Upper lobe of left lung (tissue), 6 donors: ENCODE measurements at regions not wholly inside any gene's neighbourhood (a gene's known extent, or its start where the extent isn't known, plus 50 kb on each side); places are given as distances from the start of the nearest gene placed in this dataset.

Experiments used
- ATAC-seq, 2 donors: fragments of 200-7000 bp; cut with Tn5 transposase; one replicate each; pipeline ENCODE4 v1.9.1; 2022; ENCODE audit warnings: mild to moderate bottlenecking in 2 of 2, moderate library complexity in 2 of 2; ENCODE audit not compliant: low FRiP score in 2 of 2
- DNase-seq, 2 donors: peaks; one replicate each; pipeline ENCODE4 v3.0.0-alpha.2; 2019 to 2020
- H3K27ac ChIP-seq, 4 donors: fragments of 200-600 bp; sonication (generic); one replicate each; pipeline ENCODE4 v1.5.1; 2016 to 2019
- H3K27me3 ChIP-seq, 4 donors: fragments of 200-600 bp; sonication (generic); one replicate each; pipeline ENCODE4 v1.5.1; 2017 to 2019
- H3K36me3 ChIP-seq, 4 donors: fragments of 200-600 bp; sonication (generic); one replicate each; pipeline ENCODE4 v1.5.1; 2016 to 2019
- H3K4me1 ChIP-seq, 4 donors: fragments of 200-600 bp; sonication (generic); one replicate each; pipeline ENCODE4 v1.5.1; 2018 to 2019
- H3K4me3 ChIP-seq, 4 donors: fragments of 200-600 bp; sonication (generic); one replicate each; pipeline ENCODE4 v1.5.1; 2017 to 2019; ENCODE audit warnings: mild to moderate bottlenecking in 2 of 4, moderate library complexity in 1 of 4
- H3K9me3 ChIP-seq, 4 donors: fragments of 200-600 bp; sonication (generic); one replicate each; pipeline ENCODE4 v1.5.1; 2018 to 2019
- EP300 ChIP-seq, 4 donors: sonication (generic); formaldehyde crosslinking; IDR thresholded peaks; one replicate each; pipeline ENCODE4 v1.5.1; 2017; ENCODE audit warnings: antibody characterized with exemption in 4 of 4, control low read depth in 2 of 4
- POLR2A ChIP-seq, 4 donors: fragments of 450-650 bp; IDR thresholded peaks; one replicate each; pipeline ENCODE4 v1.5.1; 2016 to 2017; ENCODE audit warnings: antibody characterized with exemption in 4 of 4, mild to moderate bottlenecking in 2 of 4
- POLR2AphosphoS5 ChIP-seq, 2 donors: sonication (generic); formaldehyde crosslinking; IDR thresholded peaks; one replicate each; pipeline ENCODE4 v1.5.1; 2017; ENCODE audit warnings: antibody characterized with exemption in 2 of 2
- WGBS, 2 donors: methylation state at CpG; one replicate each; pipeline ENCODE4 v1.1.5; 2017 to 2018; 5-methylcytosine and 5-hydroxymethylcytosine counted together
- TF ChIP-seq, protein P1 (sequence below), 6 experiments: fragments of 450-650 bp in 4 of 6; fragments of 200-600 bp in 2 of 6; sonication (generic) in 2 of 6; IDR thresholded peaks; one replicate each; pipeline ENCODE4 v1.5.1; 2016 to 2019; ENCODE audit warnings: antibody characterized with exemption in 6 of 6
- donor health status: DM: no; HTN: no; CAD: no; lungs with moderate emphysema.
- donor health status: DM: no; HTN: yes; CAD: no; lungs with severe emphysema.

DNA sequence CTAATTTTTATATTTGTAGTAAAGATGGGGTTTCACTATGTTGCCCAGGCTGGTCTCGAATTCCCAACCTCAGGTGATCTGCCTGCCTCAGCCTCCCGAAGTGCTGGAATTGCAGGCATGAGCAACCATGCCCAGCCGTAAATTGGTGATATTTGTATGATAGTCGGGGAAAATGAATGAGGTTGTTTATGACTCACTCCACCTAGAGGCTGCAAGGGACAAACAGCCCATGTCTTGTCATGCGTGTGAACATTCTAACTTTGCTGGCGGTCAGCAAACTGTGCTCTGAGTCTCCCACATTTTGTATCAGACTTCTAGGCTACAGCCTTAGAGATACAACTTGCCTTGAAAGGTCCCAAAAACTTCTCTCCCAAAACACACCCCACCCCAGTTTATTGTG is 133.5 kb upstream of the DTNA start:
- Histone ChIP-seq H3K36me3 (no peaks in the 10 kb centered on the region), H3K9me3 (no peaks in the 10 kb centered on the region), H3K4me3 (no peak overlapping the region), H3K27me3 (no peaks in the 10 kb centered on the region), H3K4me1 (no peaks in the 10 kb centered on the region), H3K27ac (no peak overlapping the region)
- no peak for ATAC-seq
- 82 to 94% methylated on average over 6 of the region's 6 CpGs for WGBS, 2 donors
- no peak for TF ChIP-seq EP300 (IDR thresholded peaks at IDR 0.05)
- TF ChIP-seq, protein P1, sequence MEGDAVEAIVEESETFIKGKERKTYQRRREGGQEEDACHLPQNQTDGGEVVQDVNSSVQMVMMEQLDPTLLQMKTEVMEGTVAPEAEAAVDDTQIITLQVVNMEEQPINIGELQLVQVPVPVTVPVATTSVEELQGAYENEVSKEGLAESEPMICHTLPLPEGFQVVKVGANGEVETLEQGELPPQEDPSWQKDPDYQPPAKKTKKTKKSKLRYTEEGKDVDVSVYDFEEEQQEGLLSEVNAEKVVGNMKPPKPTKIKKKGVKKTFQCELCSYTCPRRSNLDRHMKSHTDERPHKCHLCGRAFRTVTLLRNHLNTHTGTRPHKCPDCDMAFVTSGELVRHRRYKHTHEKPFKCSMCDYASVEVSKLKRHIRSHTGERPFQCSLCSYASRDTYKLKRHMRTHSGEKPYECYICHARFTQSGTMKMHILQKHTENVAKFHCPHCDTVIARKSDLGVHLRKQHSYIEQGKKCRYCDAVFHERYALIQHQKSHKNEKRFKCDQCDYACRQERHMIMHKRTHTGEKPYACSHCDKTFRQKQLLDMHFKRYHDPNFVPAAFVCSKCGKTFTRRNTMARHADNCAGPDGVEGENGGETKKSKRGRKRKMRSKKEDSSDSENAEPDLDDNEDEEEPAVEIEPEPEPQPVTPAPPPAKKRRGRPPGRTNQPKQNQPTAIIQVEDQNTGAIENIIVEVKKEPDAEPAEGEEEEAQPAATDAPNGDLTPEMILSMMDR (IDR thresholded peaks at IDR 0.05), result no peak
- TF ChIP-seq POLR2A (IDR thresholded peaks at IDR 0.05), result no peak
- TF ChIP-seq POLR2AphosphoS5 (IDR thresholded peaks at IDR 0.05), result no peak
- no peak for DNase-seq

DNA sequence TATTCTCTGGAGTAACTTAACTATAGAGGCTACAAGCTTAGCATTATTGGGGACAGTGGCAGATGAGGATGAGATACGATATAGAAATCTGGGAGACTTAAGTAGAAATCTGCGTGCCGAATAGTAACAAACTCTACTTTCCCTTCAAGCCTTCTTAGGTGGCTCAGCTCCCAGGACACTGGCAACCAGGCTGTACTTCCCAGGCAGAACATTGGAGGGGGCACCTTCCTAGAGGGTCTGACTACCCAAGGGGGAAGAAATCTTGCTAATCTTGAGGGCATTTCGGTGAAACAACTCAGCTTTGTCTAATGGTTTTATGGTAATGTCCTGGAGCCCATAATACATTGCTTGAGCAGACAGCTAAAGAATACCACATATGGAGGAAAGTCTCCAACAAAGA is 126.2 kb upstream of the DTNA start:
- Histone ChIP-seq H3K27ac (no peak overlapping the region), H3K36me3 (no peaks in the 10 kb centered on the region), H3K4me1 (no peaks in the 10 kb centered on the region), H3K4me3 (no peak overlapping the region), H3K9me3 (no peaks in the 10 kb centered on the region), H3K27me3 (no peaks in the 10 kb centered on the region)
- ATAC-seq, result no peak
- TF ChIP-seq POLR2A (IDR thresholded peaks at IDR 0.05) (no peak), POLR2AphosphoS5 (IDR thresholded peaks at IDR 0.05) (no peak), EP300 (IDR thresholded peaks at IDR 0.05) (no peak)
- TF ChIP-seq, protein P1 (IDR thresholded peaks at IDR 0.05), result no peak
- 82 to 93% methylated on average over 4 of the region's 4 CpGs for WGBS, 2 donors
- no peak for DNase-seq

DNA sequence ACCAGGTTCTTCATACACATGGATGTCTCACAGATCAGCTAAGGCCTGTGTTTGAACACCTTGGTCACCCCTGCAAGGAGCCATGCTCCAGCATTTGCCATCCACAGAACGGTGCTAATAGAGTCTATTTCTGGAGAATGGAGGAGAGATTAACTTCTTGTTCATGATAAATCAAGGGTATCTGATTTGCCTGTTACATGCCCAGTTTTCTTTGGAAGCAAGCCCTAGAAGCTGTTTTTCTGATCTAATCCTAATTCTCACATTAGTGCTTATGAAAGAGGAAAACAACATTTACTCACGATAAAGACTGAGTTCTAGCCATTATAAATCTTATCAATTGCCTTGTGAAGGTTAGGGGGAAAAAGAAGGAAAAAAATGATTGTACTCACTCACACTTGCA is 119.6 kb upstream of the DTNA start:
- TF ChIP-seq, protein P1 (IDR thresholded peaks at IDR 0.05), result no peak
- Histone ChIP-seq H3K36me3 (no peaks in the 10 kb centered on the region), H3K27ac (no peak overlapping the region), H3K4me3 (no peak overlapping the region), H3K4me1 (peaks cover 0 to 8% (median 0%) of the 10 kb centered on the region in 4 donors), H3K9me3 (no peaks in the 10 kb centered on the region), H3K27me3 (no peaks in the 10 kb centered on the region)
- ATAC-seq, result no peak
- no peak for DNase-seq
- WGBS, 2 donors, result 53 to 71% methylated on average over 2 of the region's 2 CpGs

DNA sequence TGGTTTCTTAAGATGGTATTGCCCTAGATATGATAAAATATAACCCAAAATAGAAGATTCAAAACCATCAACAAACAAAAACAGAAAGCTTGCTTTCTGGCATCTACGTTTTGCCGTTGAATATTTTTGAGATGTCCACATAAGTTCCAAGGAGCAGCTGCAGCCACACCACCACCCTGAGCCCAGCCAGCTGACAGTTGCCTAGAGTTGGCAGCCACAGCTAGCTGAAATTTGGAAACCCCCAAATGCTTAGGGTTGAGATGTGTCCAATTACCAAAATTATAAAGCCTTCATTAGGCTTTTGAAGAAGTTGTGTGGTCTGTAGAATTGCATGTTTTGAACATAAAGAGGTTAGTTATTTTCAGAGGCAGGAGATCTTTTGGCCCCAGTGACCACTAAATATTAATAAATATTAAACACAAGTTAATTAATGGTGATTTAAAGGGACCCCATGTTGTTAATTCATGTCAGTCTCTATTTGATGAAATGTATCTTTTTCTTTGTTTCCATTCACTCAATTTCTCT is 118.1 kb upstream of the DTNA start:
- Histone ChIP-seq H3K36me3 (no peaks in the 10 kb centered on the region), H3K27me3 (no peaks in the 10 kb centered on the region), H3K27ac (peak overlapping the region in 1 of 4 donors; percentile 61), H3K9me3 (no peaks in the 10 kb centered on the region), H3K4me3 (no peak overlapping the region), H3K4me1 (peaks cover 0 to 8% (median 0%) of the 10 kb centered on the region in 4 donors)
- DNase-seq, result no peak
- TF ChIP-seq POLR2A (IDR thresholded peaks at IDR 0.05) (no peak), POLR2AphosphoS5 (IDR thresholded peaks at IDR 0.05) (no peak), EP300 (IDR thresholded peaks at IDR 0.05) (no peak)
- TF ChIP-seq, protein P1 (IDR thresholded peaks at IDR 0.05), result no peak
- ATAC-seq, result no peak
- 84 to 90% methylated on average over 2 of the region's 2 CpGs for WGBS, 2 donors

DNA sequence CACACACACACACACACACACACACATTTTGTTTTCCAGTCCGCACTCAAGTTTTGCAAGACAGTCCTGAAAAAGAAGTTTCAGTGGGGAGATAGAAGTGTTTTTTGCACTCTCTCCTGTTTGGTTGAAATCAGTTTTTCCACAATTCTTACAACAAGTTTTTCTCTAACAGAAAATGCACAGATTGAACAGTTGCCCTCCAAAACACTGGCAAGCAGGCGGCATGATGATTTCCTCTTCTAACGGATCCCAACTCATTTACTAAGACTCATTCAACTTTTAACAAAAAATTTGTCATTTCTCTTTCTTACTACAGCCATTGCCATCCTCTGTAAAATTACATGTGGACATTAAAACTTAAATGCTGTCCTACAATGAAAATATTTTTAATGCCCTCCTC is 117.6 kb upstream of the DTNA start:
- ATAC-seq, result no peak
- WGBS, 2 donors, result 62 to 63% methylated on average over 3 of the region's 3 CpGs
- no peak for DNase-seq
- H3K36me3 ChIP-seq, result no peaks in the 10 kb centered on the region
- H3K9me3 ChIP-seq, result no peaks in the 10 kb centered on the region
- peak overlapping the region in 2 of 4 donors; percentile 36 to 37 for H3K4me3 ChIP-seq
- TF ChIP-seq POLR2AphosphoS5 (IDR thresholded peaks at IDR 0.05) (no peak), EP300 (IDR thresholded peaks at IDR 0.05) (no peak)
- TF ChIP-seq, protein P1 (IDR thresholded peaks at IDR 0.05), result no peak
- no peaks in the 10 kb centered on the region for H3K27me3 ChIP-seq
- peaks cover 0 to 8% (median 0%) of the 10 kb centered on the region in 4 donors for H3K4me1 ChIP-seq
- H3K27ac ChIP-seq, result peak overlapping the region in 3 of 4 donors; percentile 48 to 61 (median 51)
